ENCODE measurements at regions not wholly inside any gene's neighbourhood (a gene's known extent, or its start where the extent isn't known, plus 50 kb on each side); places are given as distances from the start of the nearest gene placed in this dataset.

- TF ChIP-seq ZNF148 (tag by site-specific recombination; IDR thresholded peaks at IDR 0.05; ENCODE audit: borderline replicate concordance) (no peak), FEZF1 (tag by site-specific recombination; IDR thresholded peaks at IDR 0.05) (no peak), ZNF639 (tag by site-specific recombination; IDR thresholded peaks at IDR 0.05) (no peak)
These were observed 213.9 kb downstream of the NDUFA10 start (continued) for GRCh38 chr2:239811111-239811781.

GRCh38 chr2:239809391-239809790, 215.8 kb downstream of the NDUFA10 start:
- ChIA-PET CTCF (no interaction called here), POLR2A (no interaction called here)
- Histone ChIP-seq H3K4me3 (ENCODE audit: low read depth, low read length) (no peak overlapping the region), H3K27ac (ENCODE audit: extremely low read depth, low read depth, low read length) (no peak overlapping the region), H3K4me1 (ENCODE audit: control insufficient read depth, insufficient read depth, low read length) (no peaks in the 10 kb centered on the region), H3K36me3 (ENCODE audit: control insufficient read depth in 2 of 2, insufficient read depth in 1 of 2, low read length in 2 of 2) (no peaks in the 10 kb centered on the region), H3K9me3 (ENCODE audit: control insufficient read depth, insufficient read depth, low read depth, low read length) (no peaks in the 10 kb centered on the region)
- TF ChIP-seq ZNF544 (tag by site-specific recombination; IDR thresholded peaks at IDR 0.05) (no peak), SALL2 (tag by site-specific recombination; IDR thresholded peaks at IDR 0.05; ENCODE audit: borderline replicate concordance) (no peak), PRDM10 (tag by site-specific recombination; IDR thresholded peaks at IDR 0.05) (no peak), EGR2 (tag by site-specific recombination; IDR thresholded peaks at IDR 0.05; ENCODE audit: low read depth) (0 out of 2 replicates have a peak, but pooled peaks have one; percentile 6), ELK4 (IDR thresholded peaks at IDR 0.05; ENCODE audit: borderline replicate concordance, low read depth, low read length) (no peak)

- Histone ChIP-seq H3K27ac (ENCODE audit: extremely low read depth, low read depth, low read length) (no peak overlapping the region), H3K36me3 (ENCODE audit: control insufficient read depth in 2 of 2, insufficient read depth in 1 of 2, low read length in 2 of 2) (no peaks in the 10 kb centered on the region), H3K9me3 (ENCODE audit: control insufficient read depth, insufficient read depth, low read depth, low read length) (no peaks in the 10 kb centered on the region), H3K4me3 (ENCODE audit: low read depth, low read length) (no peak overlapping the region), H3K4me1 (ENCODE audit: control insufficient read depth, insufficient read depth, low read length) (no peaks in the 10 kb centered on the region)
- ChIA-PET CTCF (interaction anchor here (0.9 kb wide), 1 partner anchor 184 kb away, joined by 3 read pairs; no protein-coding TSS in a partner anchor), POLR2A (no interaction called here)
- no peak for TF ChIP-seq ZNF302 (tag by site-specific recombination; IDR thresholded peaks at IDR 0.05; ENCODE audit: low read depth)
- no peak for TF ChIP-seq ZNF660 (tag by site-specific recombination; IDR thresholded peaks at IDR 0.05)
- no peak for TF ChIP-seq GFI1B (tag by site-specific recombination; IDR thresholded peaks at IDR 0.05)
- TF ChIP-seq PRDM2 (tag by site-specific recombination; IDR thresholded peaks at IDR 0.05; ENCODE audit: borderline replicate concordance) = no peak
- TF ChIP-seq ZNF776 (tag by site-specific recombination; IDR thresholded peaks at IDR 0.05; ENCODE audit: borderline replicate concordance) = no peak
- TF ChIP-seq ZSCAN16 (tag by site-specific recombination; IDR thresholded peaks at IDR 0.05) = no peak
- no peak for TF ChIP-seq ZEB2 (tag by site-specific recombination; IDR thresholded peaks at IDR 0.05)
These were observed 217.6 kb downstream of the NDUFA10 start for GRCh38 chr2:239807568-239807967.

Data from HEK293 (cell line).